GM12878 (cell line): ENCODE measurements at regions not wholly inside any gene's neighbourhood (a gene's known extent, or its start where the extent isn't known, plus 50 kb on each side); places are given as distances from the start of the nearest gene placed in this dataset.
"Not testable (repeated sequence)": the region's sequence is repeated elsewhere in the genome, so short reads cannot be mapped to it uniquely, and the experiment has no call there.

Experiments used
- ATAC-seq: fragments of 200-7000 bp; cut with Tn5 transposase; 3 replicates; pipeline ENCODE4 v1.9.1; 2020; ENCODE audit warnings: mild to moderate bottlenecking, moderate library complexity
- BruUV-seq: library from RNA; stranded (reverse); fragments of 400-500 nt; replicated peaks from 2 replicates; lab custom pipeline; 2021; lab: Mats Ljungman, UMichigan
- CTCF ChIA-PET: fragments of 300-600 bp; sonication (Branson Sonifier 250); formaldehyde crosslinking; extraction: SDS; loops from one replicate; lab custom pipeline; 2021; ENCODE audit warnings: inconsistent platforms; lab: Yijun Ruan, JAX
- POLR2A ChIA-PET: fragments of 350-600 bp; formaldehyde crosslinking; extraction: SDS; loops from one replicate; lab custom pipeline; 2021; ENCODE audit warnings: inconsistent platforms; lab: Charles Lee
- RAD21 ChIA-PET: fragments of 300-600 bp; sonication (Branson Sonifier 250); formaldehyde crosslinking; loops from one replicate; lab custom pipeline; 2023; ENCODE audit warnings: antibody characterized with exemption; ENCODE audit not compliant: unreplicated experiment; lab: Charles Lee
- SMC1A ChIA-PET: fragments of 300-600 bp; sonication (Branson Sonifier 250); formaldehyde crosslinking; loops from one replicate; lab custom pipeline; 2023; ENCODE audit not compliant: unreplicated experiment, uncharacterized antibody; lab: Charles Lee
- DNase-seq: peaks from one replicate; pipeline ENCODE4 v3.0.0-alpha.2; 2011; ENCODE audit warnings: low read depth, low spot score
- FAIRE-seq: peaks from 3 replicates; lab custom pipeline; 2011; peaks lifted over from hg19 to GRCh38; lab: Jason Lieb, UNC
- H2AFZ ChIP-seq: 2 replicates; pipeline ENCODE4 v1.6.0; 2011; ENCODE audit warnings: low read depth, low read length, control low read depth; ENCODE audit not compliant: control insufficient read depth
- H3K27ac ChIP-seq: 2 replicates; pipeline ENCODE4 v1.5.1; 2011; ENCODE audit warnings: control low read depth; ENCODE audit not compliant: control insufficient read depth, insufficient read depth
- H3K27me3 ChIP-seq, 2 experiments: replicated peaks in 1 of 2; 2 replicates each; pipeline versions ENCODE4 v1.6.0 to v1.6.1; 2011; ENCODE audit warnings: low read length in 1 of 2; ENCODE audit not compliant: control insufficient read depth in 2 of 2, insufficient read depth in 2 of 2
- H3K36me3 ChIP-seq, 2 experiments: 2 replicates each; pipeline ENCODE4 v1.5.1; 2011; ENCODE audit warnings: low read length in 1 of 2; ENCODE audit not compliant: control insufficient read depth in 2 of 2, insufficient read depth in 2 of 2
- H3K4me1 ChIP-seq: 2 replicates; pipeline ENCODE4 v1.6.1; 2011; ENCODE audit warnings: mild to moderate bottlenecking, low read length, moderate library complexity, mixed read lengths; ENCODE audit not compliant: control insufficient read depth, insufficient read depth
- H3K4me2 ChIP-seq: 2 replicates; pipeline ENCODE4 v1.6.0; 2011; ENCODE audit warnings: control low read depth; ENCODE audit not compliant: control insufficient read depth, insufficient read depth
- H3K4me3 ChIP-seq: fragments of 200-600 bp; sonication (generic); 2 replicates; pipeline ENCODE4 v1.5.1; 2016
- H3K79me2 ChIP-seq: 2 replicates; pipeline ENCODE4 v1.6.0; 2011; ENCODE audit warnings: low read length; ENCODE audit not compliant: control insufficient read depth, insufficient read depth
- H3K9ac ChIP-seq: 2 replicates; pipeline ENCODE4 v1.8.0; 2011; ENCODE audit warnings: low read length, control low read depth, mixed read lengths; ENCODE audit not compliant: control insufficient read depth, insufficient read depth
- H3K9me3 ChIP-seq: replicated peaks from 3 replicates; pipeline ENCODE4 v1.5.1; 2011; ENCODE audit warnings: mild to moderate bottlenecking, low read length; ENCODE audit not compliant: control insufficient read depth, insufficient read depth
- H4K20me1 ChIP-seq: 2 replicates; pipeline ENCODE4 v1.6.0; 2011; ENCODE audit not compliant: control insufficient read depth, insufficient read depth
- CREB1 ChIP-seq: IDR thresholded peaks from 2 replicates; pipeline ENCODE4 v1.6.1; 2012; ENCODE audit warnings: low read depth, mild to moderate bottlenecking, inconsistent platforms
- POLR2AphosphoS2 ChIP-seq: IDR thresholded peaks from 2 replicates; pipeline ENCODE4 v1.6.1; 2011; ENCODE audit warnings: low read depth, mild to moderate bottlenecking, low read length, improper control_type of control experiment, moderate library complexity
- RBBP5 ChIP-seq: fragments of 200-600 bp; sonication (generic); conservative IDR thresholded peaks from 2 replicates; pipeline ENCODE4 v1.6.1; 2016
- ZBED1 ChIP-seq: IDR thresholded peaks from 2 replicates; pipeline ENCODE4 v1.6.1; 2016; ENCODE audit warnings: borderline replicate concordance
- WGBS: methylation state at CpG from one replicate; pipeline ENCODE4 v1.1.6; 2016; ENCODE audit warnings: low lambda C conversion rate; ENCODE audit not compliant: insufficient replicate concordance, insufficient coverage; ENCODE audit errors: missing lambda C conversion rate; 5-methylcytosine and 5-hydroxymethylcytosine counted together
- in situ Hi-C: fragments of 300-500 bp; cut with MboI; formaldehyde crosslinking; loops from 9 replicates; pipeline ENCODE4 v1.14.3; 2018; ENCODE audit warnings: mixed read lengths
- intact Hi-C: fragments of 100-400 bp; cut with micrococcal nuclease; formaldehyde crosslinking; loops from one replicate; pipeline ENCODE4 v1.14.2; 2022; ENCODE audit not compliant: unreplicated experiment
- TF ChIP-seq, protein P1 (sequence below): fragments of 450-650 bp; IDR thresholded peaks from 2 replicates; pipeline ENCODE4 v1.6.1; 2016; ENCODE audit warnings: mild to moderate bottlenecking, moderate library complexity, borderline replicate concordance
- TF ChIP-seq, protein P2 (sequence below): IDR thresholded peaks from 2 replicates; pipeline ENCODE4 v1.6.1; 2011; ENCODE audit warnings: borderline replicate concordance, low read depth, mild to moderate bottlenecking, moderate library complexity, mixed read lengths, low read length; ENCODE audit not compliant: insufficient read depth; ENCODE audit errors: extremely low read length
- TF ChIP-seq, protein P3 (sequence below): IDR thresholded peaks from 2 replicates; pipeline ENCODE4 v1.6.1; 2012; ENCODE audit warnings: mild to moderate bottlenecking, low read depth, low read length

DNA sequence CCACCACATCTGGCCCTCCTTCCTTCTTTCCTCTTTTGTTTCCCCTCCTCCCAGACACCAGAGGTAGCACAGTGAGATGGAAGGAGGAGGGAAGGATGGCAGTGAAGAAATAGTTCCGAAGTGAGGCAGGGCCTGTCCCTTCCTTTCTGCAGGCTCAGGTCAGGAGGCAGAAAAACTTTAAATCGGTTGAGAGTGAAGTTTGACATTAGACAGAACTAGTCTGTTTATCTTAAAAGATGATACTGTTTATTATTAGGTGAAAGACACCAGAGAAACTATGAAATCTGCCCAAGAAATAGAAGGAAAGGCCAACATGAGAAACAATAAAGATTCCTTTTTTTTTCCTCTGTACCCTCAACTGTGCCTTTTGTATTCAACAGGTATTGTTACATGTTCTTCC is 670.3 kb downstream of the UTRN start (continued):
- TF ChIP-seq, protein P1, sequence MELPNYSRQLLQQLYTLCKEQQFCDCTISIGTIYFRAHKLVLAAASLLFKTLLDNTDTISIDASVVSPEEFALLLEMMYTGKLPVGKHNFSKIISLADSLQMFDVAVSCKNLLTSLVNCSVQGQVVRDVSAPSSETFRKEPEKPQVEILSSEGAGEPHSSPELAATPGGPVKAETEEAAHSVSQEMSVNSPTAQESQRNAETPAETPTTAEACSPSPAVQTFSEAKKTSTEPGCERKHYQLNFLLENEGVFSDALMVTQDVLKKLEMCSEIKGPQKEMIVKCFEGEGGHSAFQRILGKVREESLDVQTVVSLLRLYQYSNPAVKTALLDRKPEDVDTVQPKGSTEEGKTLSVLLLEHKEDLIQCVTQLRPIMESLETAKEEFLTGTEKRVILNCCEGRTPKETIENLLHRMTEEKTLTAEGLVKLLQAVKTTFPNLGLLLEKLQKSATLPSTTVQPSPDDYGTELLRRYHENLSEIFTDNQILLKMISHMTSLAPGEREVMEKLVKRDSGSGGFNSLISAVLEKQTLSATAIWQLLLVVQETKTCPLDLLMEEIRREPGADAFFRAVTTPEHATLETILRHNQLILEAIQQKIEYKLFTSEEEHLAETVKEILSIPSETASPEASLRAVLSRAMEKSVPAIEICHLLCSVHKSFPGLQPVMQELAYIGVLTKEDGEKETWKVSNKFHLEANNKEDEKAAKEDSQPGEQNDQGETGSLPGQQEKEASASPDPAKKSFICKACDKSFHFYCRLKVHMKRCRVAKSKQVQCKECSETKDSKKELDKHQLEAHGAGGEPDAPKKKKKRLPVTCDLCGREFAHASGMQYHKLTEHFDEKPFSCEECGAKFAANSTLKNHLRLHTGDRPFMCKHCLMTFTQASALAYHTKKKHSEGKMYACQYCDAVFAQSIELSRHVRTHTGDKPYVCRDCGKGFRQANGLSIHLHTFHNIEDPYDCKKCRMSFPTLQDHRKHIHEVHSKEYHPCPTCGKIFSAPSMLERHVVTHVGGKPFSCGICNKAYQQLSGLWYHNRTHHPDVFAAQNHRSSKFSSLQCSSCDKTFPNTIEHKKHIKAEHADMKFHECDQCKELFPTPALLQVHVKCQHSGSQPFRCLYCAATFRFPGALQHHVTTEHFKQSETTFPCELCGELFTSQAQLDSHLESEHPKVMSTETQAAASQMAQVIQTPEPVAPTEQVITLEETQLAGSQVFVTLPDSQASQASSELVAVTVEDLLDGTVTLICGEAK = no peak
- TF ChIP-seq, protein P2, sequence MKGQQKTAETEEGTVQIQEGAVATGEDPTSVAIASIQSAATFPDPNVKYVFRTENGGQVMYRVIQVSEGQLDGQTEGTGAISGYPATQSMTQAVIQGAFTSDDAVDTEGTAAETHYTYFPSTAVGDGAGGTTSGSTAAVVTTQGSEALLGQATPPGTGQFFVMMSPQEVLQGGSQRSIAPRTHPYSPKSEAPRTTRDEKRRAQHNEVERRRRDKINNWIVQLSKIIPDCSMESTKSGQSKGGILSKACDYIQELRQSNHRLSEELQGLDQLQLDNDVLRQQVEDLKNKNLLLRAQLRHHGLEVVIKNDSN = no peak

DNA sequence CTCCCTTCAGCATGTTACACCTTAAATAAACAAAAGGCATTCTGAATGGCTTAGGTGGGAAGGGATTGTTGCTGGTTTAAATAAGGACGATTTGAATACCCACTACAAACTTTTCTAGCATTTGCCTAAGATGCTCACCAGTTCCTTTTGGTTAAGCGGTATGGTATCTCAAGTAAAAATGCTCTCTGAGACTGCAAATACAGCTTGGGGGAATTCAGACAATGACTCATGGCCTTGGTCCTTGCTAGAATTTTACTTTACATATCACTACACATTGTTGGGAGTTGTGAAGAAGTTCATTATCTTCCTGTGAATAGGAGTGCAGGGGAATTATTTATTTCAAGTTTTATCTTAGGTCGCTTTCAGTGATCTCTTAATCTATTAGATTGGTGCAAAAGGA is 670.7 kb downstream of the UTRN start:
- TF ChIP-seq ZBED1 (no peak), RBBP5 (no peak), CREB1 (no peak), POLR2AphosphoS2 (no peak)
- TF ChIP-seq, protein P3, sequence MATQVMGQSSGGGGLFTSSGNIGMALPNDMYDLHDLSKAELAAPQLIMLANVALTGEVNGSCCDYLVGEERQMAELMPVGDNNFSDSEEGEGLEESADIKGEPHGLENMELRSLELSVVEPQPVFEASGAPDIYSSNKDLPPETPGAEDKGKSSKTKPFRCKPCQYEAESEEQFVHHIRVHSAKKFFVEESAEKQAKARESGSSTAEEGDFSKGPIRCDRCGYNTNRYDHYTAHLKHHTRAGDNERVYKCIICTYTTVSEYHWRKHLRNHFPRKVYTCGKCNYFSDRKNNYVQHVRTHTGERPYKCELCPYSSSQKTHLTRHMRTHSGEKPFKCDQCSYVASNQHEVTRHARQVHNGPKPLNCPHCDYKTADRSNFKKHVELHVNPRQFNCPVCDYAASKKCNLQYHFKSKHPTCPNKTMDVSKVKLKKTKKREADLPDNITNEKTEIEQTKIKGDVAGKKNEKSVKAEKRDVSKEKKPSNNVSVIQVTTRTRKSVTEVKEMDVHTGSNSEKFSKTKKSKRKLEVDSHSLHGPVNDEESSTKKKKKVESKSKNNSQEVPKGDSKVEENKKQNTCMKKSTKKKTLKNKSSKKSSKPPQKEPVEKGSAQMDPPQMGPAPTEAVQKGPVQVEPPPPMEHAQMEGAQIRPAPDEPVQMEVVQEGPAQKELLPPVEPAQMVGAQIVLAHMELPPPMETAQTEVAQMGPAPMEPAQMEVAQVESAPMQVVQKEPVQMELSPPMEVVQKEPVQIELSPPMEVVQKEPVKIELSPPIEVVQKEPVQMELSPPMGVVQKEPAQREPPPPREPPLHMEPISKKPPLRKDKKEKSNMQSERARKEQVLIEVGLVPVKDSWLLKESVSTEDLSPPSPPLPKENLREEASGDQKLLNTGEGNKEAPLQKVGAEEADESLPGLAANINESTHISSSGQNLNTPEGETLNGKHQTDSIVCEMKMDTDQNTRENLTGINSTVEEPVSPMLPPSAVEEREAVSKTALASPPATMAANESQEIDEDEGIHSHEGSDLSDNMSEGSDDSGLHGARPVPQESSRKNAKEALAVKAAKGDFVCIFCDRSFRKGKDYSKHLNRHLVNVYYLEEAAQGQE = no peak
- TF ChIP-seq, all 136 proteins: peak for 0
- no peak overlapping the region for H3K4me2 ChIP-seq
- POLR2A ChIA-PET = no interaction called here
- no peaks in the 10 kb centered on the region for H3K36me3 ChIP-seq
- H3K79me2 ChIP-seq = no peaks in the 10 kb centered on the region
- RAD21 ChIA-PET = no interaction called here
- no peak for FAIRE-seq
- H3K27ac ChIP-seq = no peak overlapping the region
- ATAC-seq = no peak
- WGBS = 36% methylated on average over 3 of the region's 3 CpGs
- no peak for DNase-seq
- H3K4me1 ChIP-seq = no peaks in the 10 kb centered on the region
- BruUV-seq = no TSS peak
- intact Hi-C loops (no loop called here), in situ Hi-C loops (no loop called here)
- no peak overlapping the region for H2AFZ ChIP-seq
- no peak overlapping the region for H3K4me3 ChIP-seq
- no peaks in the 10 kb centered on the region for H3K27me3 ChIP-seq
- H4K20me1 ChIP-seq = no peaks in the 10 kb centered on the region
- SMC1A ChIA-PET = no interaction called here
- CTCF ChIA-PET = no interaction called here
- no peak overlapping the region for H3K9ac ChIP-seq
- no peaks in the 10 kb centered on the region for H3K9me3 ChIP-seq

DNA sequence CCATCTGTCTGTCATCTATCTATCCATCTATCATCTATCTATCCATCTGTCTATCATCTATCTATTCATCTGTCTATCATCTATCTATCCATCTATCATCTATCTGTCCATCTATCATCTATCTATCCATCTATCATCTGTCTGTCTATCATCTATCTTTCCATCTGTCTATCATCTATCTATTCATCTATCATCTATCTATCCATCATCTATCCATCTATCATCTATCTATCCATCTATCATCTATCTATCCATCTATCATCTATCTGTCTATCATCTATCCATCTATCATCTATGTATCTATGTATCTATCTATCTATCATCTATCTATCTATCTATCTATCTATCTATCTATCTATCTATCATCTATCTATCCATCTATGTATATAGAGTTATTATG is 671.6 kb downstream of the UTRN start:
- H3K4me1 ChIP-seq, DNase-seq, H3K9me3 ChIP-seq, H3K9ac ChIP-seq, SMC1A ChIA-PET, FAIRE-seq, CTCF ChIA-PET, POLR2A ChIA-PET, BruUV-seq, H3K27ac ChIP-seq, H3K79me2 ChIP-seq, ATAC-seq, H3K27me3 ChIP-seq, H3K4me3 ChIP-seq, H2AFZ ChIP-seq, H3K4me2 ChIP-seq, intact Hi-C loops, H3K36me3 ChIP-seq, in situ Hi-C loops, H4K20me1 ChIP-seq: not testable (repeated sequence)
- RAD21 ChIA-PET = interaction anchor here (1.2 kb wide), 1 partner anchor 368 kb away, joined by 3 read pairs; no protein-coding TSS in a partner anchor
